T-helper 2 cell treated with Interferon-gamma antibody and Interleukin-4, amounts not matched to agents 5 μg/mL and 100 μg/mL, for 36 hours (primary cell): ENCODE measurements at regions not wholly inside any gene's neighbourhood (a gene's known extent, or its start where the extent isn't known, plus 50 kb on each side); places are given as distances from the start of the nearest gene placed in this dataset.

Experiments
- DNase-seq: peaks from one replicate; pipeline ENCODE4 v3.0.0; 2021; ENCODE audit warnings: low spot score
- H3K27ac Mint-ChIP-seq: one replicate; pipeline ENCODE4 v1.8.0; 2021; ENCODE audit warnings: mild to moderate bottlenecking, mixed read lengths
- H3K27me3 Mint-ChIP-seq: one replicate; pipeline ENCODE4 v1.8.0; 2021; ENCODE audit warnings: low read depth, mixed read lengths
- H3K36me3 Mint-ChIP-seq: one replicate; pipeline ENCODE4 v1.8.0; 2021; ENCODE audit warnings: low read depth, mixed read lengths
- H3K4me1 Mint-ChIP-seq: one replicate; pipeline ENCODE4 v1.8.0; 2021; ENCODE audit warnings: low read depth, mixed read lengths
- H3K4me3 Mint-ChIP-seq: one replicate; pipeline ENCODE4 v1.8.0; 2022; ENCODE audit warnings: mild to moderate bottlenecking, moderate library complexity, mixed read lengths
- H3K9me3 Mint-ChIP-seq: one replicate; pipeline ENCODE4 v1.8.0; 2021; ENCODE audit warnings: mixed read lengths

GRCh38 chr6:168369786-168370185 lies 50.2 kb upstream of the DACT2 start:
- Mint-ChIP-seq H3K27me3 (no peaks in the 10 kb centered on the region), H3K4me3 (no peak overlapping the region), H3K27ac (no peak overlapping the region), H3K4me1 (no peaks in the 10 kb centered on the region), H3K36me3 (no peaks in the 10 kb centered on the region), H3K9me3 (no peaks in the 10 kb centered on the region)
- no peak for DNase-seq

DNA sequence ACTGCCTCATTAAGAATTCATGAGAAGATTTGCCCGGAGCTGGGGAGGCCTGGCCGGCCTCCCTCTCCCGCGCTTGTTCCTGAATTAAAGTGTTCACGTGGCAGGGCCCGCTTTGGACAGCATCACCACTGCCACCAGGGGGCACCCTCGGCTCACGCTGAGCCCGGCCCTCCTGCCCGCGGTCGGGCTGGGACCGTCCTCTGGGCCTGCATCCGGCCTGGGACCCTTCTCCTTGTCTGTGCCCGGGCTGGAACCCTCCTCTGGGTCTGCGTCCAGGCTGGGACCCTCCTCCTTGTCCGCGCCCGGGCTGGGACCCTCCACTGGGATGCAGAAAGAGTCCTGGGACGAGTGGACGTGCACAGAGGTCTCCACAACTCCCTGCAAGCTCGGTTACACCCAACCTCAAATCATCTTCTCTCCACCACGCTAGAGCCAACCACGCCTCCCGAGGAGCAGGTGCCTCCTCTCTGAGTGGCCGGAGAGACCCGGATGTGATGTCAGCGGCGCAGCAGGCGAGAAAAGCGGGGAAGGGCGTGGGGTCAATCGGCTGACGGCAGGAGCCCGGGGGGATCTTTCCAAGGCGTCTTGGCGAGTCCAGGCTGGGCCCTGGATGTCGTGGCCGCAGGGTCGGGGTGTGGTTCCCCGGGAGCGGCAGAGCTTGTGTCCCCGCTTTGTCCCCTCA lies 50.9 kb upstream of the DACT2 start:
- Mint-ChIP-seq H3K27me3 (no peaks in the 10 kb centered on the region), H3K4me3 (no peak overlapping the region), H3K9me3 (no peaks in the 10 kb centered on the region), H3K36me3 (no peaks in the 10 kb centered on the region), H3K27ac (no peak overlapping the region), H3K4me1 (no peaks in the 10 kb centered on the region)
- peak; percentile 37 for DNase-seq

- H3K4me1 Mint-ChIP-seq: no peaks in the 10 kb centered on the region
- no peaks in the 10 kb centered on the region for H3K36me3 Mint-ChIP-seq
- no peak for DNase-seq
- H3K27ac Mint-ChIP-seq: no peak overlapping the region
- no peaks in the 10 kb centered on the region for H3K9me3 Mint-ChIP-seq
- H3K4me3 Mint-ChIP-seq: no peak overlapping the region
- no peaks in the 10 kb centered on the region for H3K27me3 Mint-ChIP-seq
Measured at GRCh38 chr6:168371185-168371584, 51.6 kb upstream of the DACT2 start.

DNA sequence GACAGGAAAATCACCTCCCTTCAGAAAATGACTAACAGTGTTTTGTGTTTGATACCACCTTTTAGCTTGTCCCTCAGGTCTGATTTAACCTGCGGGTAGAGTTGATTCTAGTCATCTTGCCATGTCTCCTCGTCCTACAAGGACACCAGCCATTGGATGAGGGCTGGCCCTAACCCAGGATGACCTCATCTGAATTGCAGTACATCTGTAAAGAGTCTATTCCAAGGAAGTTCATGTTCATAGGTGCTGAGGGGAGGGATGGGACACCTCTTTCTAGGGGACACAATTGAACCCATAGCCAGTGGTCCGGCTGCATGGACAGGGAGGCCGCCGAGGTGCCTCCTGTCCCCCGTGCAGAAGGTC lies 52.0 kb upstream of the DACT2 start:
- Mint-ChIP-seq H3K4me3 (no peak overlapping the region), H3K4me1 (no peaks in the 10 kb centered on the region), H3K9me3 (no peaks in the 10 kb centered on the region), H3K27me3 (no peaks in the 10 kb centered on the region), H3K36me3 (no peaks in the 10 kb centered on the region), H3K27ac (no peak overlapping the region)
- DNase-seq: no peak

DNA sequence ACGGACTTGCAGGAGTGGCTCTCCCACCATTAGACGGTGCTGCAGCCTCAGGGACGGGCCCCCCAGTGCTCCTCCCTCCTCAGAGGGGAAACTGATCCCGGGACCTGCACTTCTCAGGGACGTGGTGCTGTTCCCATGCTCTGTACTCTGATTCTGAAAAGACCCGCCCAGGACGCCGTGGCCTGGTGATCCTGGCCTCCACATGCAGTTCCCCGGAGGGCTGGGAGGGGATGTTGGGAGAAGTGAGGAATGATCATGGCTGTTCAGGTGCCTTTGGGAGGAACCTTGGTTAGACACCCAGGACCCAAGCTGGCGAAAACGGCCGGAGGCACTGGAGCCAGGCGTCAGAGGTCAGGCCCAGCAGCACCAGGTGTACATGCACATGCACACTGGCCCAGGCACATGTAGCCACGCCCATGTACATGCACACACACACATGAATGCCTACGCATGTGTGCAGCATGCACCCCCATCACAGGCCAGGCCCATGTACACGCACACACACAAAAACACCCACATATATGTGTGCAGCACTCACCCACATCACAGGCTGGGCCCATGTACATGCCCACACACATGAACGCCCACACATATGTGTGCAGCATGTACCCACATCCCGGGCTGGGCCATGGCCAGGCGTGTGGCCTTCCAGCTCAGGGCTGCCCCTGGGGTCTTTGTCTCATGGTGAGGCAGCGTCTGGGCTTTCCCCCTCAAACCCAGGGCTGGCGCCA lies 52.6 kb upstream of the DACT2 start:
- Mint-ChIP-seq H3K4me1 (no peaks in the 10 kb centered on the region), H3K36me3 (no peaks in the 10 kb centered on the region), H3K27me3 (no peaks in the 10 kb centered on the region), H3K4me3 (no peak overlapping the region), H3K27ac (no peak overlapping the region), H3K9me3 (no peaks in the 10 kb centered on the region)
- no peak for DNase-seq

- Mint-ChIP-seq H3K36me3 (no peaks in the 10 kb centered on the region), H3K27me3 (no peaks in the 10 kb centered on the region), H3K4me1 (no peaks in the 10 kb centered on the region), H3K27ac (no peak overlapping the region), H3K4me3 (no peak overlapping the region), H3K9me3 (peaks cover 5% of the 10 kb centered on the region)
- DNase-seq: no peak
Measured at GRCh38 chr6:168372889-168373288, 53.3 kb upstream of the DACT2 start.

DNA sequence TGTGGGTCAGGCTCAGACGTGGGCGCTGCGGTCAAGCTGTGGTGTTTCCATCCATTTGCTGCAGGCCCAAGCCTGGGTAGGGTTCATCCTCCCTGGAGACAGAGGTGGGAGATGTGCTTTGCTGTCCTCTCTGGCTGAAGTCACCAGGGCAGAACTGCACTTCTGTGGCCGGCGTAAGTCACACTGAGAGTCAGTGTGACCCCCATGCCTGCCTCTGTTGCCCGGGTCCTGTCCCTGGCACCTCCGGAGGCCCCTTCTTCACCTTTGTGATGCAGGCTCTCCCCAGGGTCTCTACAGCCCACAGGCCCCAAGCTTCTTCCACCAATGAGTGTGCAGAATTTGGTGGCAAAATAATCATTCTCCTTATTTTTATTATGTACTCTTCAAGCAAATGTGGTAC lies 53.8 kb upstream of the DACT2 start:
- Mint-ChIP-seq H3K4me1 (no peaks in the 10 kb centered on the region), H3K27me3 (no peaks in the 10 kb centered on the region), H3K36me3 (no peaks in the 10 kb centered on the region), H3K27ac (no peak overlapping the region), H3K4me3 (no peak overlapping the region), H3K9me3 (peaks cover 7% of the 10 kb centered on the region)
- DNase-seq: no peak

DNA sequence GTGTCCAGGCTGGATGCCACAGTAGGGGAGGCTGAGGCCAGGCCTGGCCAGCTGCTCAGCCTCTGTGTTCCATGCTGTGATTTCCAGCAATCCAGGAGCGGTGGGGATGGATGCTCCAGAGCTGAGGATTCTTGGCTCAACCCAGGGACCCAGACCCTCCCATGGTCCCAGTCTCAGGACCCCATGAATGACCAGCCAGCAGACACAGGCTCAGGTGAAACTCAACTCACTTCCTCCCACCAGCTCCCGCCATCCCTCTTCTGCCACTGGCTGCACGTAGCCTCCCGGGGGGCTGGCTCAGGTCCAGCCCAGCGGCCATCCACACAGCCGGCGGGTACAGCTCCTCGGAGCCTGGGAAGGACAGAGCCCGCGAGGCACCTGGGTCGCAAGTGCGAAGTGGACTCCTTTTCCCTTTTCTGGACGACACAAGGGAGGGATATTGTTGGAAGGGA lies 54.5 kb upstream of the DACT2 start:
- no peak for DNase-seq
- no peaks in the 10 kb centered on the region for H3K36me3 Mint-ChIP-seq
- H3K9me3 Mint-ChIP-seq: peaks cover 7% of the 10 kb centered on the region
- H3K4me1 Mint-ChIP-seq: no peaks in the 10 kb centered on the region
- no peak overlapping the region for H3K27ac Mint-ChIP-seq
- no peaks in the 10 kb centered on the region for H3K27me3 Mint-ChIP-seq
- no peak overlapping the region for H3K4me3 Mint-ChIP-seq

DNA sequence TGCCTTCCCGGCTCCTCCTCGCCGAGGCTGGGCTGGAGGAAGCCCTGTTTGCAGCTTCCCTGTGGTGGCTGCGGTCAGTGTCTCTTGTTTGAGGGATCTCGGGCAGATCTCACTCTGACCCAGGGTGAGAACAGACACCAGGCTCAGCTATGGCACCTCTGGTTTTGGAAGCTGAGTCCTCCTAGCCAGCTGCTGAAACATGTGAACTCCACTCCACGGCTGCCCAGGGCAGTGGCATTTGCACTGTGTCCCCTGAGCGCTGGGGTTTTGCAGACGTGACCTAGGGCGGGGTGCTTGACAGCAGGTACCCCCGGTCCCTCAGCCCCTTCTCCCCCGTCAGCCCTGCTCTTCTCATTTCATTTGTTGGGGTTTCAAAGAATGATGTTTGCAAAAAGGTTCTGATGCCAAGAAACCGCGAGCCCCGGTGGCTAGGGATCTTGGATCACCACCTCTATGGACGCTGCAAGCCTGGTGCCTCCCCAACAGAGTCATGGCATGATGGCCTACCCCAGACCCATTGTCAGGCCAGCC lies 55.0 kb upstream of the DACT2 start:
- Mint-ChIP-seq H3K4me1 (no peaks in the 10 kb centered on the region), H3K36me3 (no peaks in the 10 kb centered on the region), H3K27ac (no peak overlapping the region), H3K4me3 (no peak overlapping the region), H3K27me3 (no peaks in the 10 kb centered on the region), H3K9me3 (peaks cover 7% of the 10 kb centered on the region)
- DNase-seq: no peak

DNA sequence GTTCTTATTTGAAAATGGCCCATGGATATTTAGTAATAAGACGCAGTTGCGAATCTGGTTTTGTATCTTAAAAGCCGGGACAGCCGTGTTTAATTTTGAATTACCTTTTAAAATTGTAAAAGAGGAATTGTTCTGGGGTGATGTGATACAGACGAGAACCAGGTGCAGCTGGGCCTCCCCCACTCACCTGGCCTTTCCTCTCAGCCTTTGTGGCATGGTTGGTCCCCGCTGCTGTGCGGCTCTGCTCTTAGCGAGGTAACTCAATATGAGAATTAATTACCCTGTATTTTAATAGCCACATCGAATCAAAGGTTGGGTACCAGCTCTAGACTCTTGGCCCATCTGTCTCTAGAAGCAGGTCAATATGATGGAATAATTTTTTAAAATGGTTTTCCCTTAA lies 56.5 kb upstream of the DACT2 start:
- Mint-ChIP-seq H3K27me3 (no peaks in the 10 kb centered on the region), H3K4me1 (no peaks in the 10 kb centered on the region), H3K36me3 (no peaks in the 10 kb centered on the region), H3K27ac (no peak overlapping the region), H3K4me3 (no peak overlapping the region), H3K9me3 (peaks cover 11% of the 10 kb centered on the region)
- no peak for DNase-seq

DNA sequence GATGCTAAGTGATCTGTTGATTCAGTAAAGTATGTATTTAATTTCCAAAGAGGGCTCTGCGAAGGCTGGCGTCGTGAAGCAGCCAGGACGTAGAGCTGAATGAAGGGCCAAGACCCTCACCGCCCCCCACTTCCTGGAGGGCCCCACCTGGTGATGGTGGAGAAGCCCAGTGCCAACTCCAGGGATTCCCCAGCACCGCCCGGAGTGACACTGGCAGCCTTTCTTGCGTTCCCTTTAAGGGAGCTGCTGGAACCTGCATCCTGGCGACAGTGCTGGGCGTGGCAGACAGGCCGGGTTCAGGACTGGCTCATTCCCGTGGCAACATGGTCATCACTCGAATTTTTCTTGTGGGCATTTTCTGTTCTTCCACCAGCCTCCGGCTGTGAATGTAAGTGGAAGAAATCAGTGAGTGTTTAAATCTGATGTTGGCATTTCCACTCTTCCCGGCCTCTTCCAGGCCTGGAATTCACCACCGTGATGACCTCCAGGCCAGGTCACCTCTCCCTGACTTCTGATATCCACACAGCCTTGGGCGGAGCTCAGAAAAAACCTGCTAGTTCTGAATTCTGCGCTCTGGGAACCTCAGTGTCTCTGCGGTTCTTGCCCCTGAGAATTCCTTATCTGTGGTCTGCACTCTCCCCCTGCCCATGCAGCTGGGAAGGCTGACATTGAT lies 57.4 kb upstream of the DACT2 start:
- no peaks in the 10 kb centered on the region for H3K4me1 Mint-ChIP-seq
- H3K9me3 Mint-ChIP-seq: peaks cover 11% of the 10 kb centered on the region

DNA sequence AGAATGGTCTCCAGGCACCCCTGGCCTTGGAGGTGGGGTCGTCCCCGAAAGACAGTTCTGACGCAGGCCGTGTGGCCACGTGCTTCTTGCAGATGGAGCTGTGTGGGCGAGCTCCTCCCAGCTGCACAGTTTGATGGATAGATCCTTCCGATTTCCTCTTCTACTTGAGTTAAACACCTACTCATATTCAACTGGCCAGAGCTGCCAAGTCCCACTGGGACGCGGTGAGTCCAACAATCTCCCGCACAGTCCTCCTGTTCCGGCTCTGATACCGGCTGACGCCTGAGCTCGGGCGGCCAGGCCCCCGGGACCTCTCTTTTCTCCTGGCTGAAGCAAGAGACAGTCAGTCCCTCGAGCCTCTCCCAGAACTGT lies 57.9 kb upstream of the DACT2 start:
- Mint-ChIP-seq H3K4me3 (no peak overlapping the region), H3K36me3 (no peaks in the 10 kb centered on the region), H3K27me3 (no peaks in the 10 kb centered on the region), H3K4me1 (no peaks in the 10 kb centered on the region), H3K9me3 (peaks cover 11% of the 10 kb centered on the region), H3K27ac (no peak overlapping the region)
- no peak for DNase-seq

More for the DNA sequence above, 57.4 kb upstream of the DACT2 start:
- DNase-seq: no peak
- no peaks in the 10 kb centered on the region for H3K36me3 Mint-ChIP-seq
- no peak overlapping the region for H3K27ac Mint-ChIP-seq
- H3K27me3 Mint-ChIP-seq: no peaks in the 10 kb centered on the region
- H3K4me3 Mint-ChIP-seq: no peak overlapping the region

- Mint-ChIP-seq H3K27me3 (no peaks in the 10 kb centered on the region), H3K4me1 (no peaks in the 10 kb centered on the region), H3K27ac (no peak overlapping the region), H3K9me3 (peaks cover 16% of the 10 kb centered on the region), H3K36me3 (no peaks in the 10 kb centered on the region), H3K4me3 (no peak overlapping the region)
- no peak for DNase-seq
Measured at GRCh38 chr6:168377856-168378832, 58.6 kb upstream of the DACT2 start.
